HG03342 (cell line): ENCODE measurements at regions not wholly inside any gene's neighbourhood (a gene's known extent, or its start where the extent isn't known, plus 50 kb on each side); places are given as distances from the start of the nearest gene placed in this dataset.

ENCODE experiments used
- ATAC-seq: cut with Tn5 transposase; IDR thresholded peaks from one replicate; pipeline ENCODE4 v1.9.1; 2021; ENCODE audit warnings: mild to moderate bottlenecking, moderate library complexity; ENCODE audit not compliant: unreplicated experiment

- ATAC-seq = peak; percentile 52
These were observed 329.7 kb downstream of the FSIP2 start for GRCh38 chr2:186068139-186068801.

GRCh38 chr2:186069676-186070075 lies 331.1 kb downstream of the FSIP2 start:
- no peak for ATAC-seq

GRCh38 chr2:186085226-186085625 lies 346.6 kb downstream of the FSIP2 start:
- no peak for ATAC-seq

- no peak for ATAC-seq
These were observed 354.6 kb downstream of the FSIP2 start for GRCh38 chr2:186093174-186093573.

- ATAC-seq = no peak
These were observed 360.2 kb downstream of the FSIP2 start for GRCh38 chr2:186098821-186099220.

GRCh38 chr2:186099826-186100225 lies 361.2 kb downstream of the FSIP2 start:
- no peak for ATAC-seq

GRCh38 chr2:186100636-186101035 lies 362.0 kb downstream of the FSIP2 start:
- ATAC-seq = no peak

GRCh38 chr2:186101616-186102015 lies 363.0 kb downstream of the FSIP2 start:
- no peak for ATAC-seq

GRCh38 chr2:186103276-186103675 lies 364.7 kb downstream of the FSIP2 start:
- ATAC-seq = no peak

GRCh38 chr2:186105016-186105724 lies 366.6 kb downstream of the FSIP2 start:
- no peak for ATAC-seq

- no peak for ATAC-seq
These were observed 369.9 kb downstream of the FSIP2 start for GRCh38 chr2:186108470-186108869.

GRCh38 chr2:186113284-186113683 lies 372.8 kb upstream of the ZC3H15 start:
- no peak for ATAC-seq

- ATAC-seq = no peak
These were observed 360.9 kb upstream of the ZC3H15 start for GRCh38 chr2:186125156-186125555.

GRCh38 chr2:186125625-186126024 lies 360.4 kb upstream of the ZC3H15 start:
- no peak for ATAC-seq

GRCh38 chr2:186126181-186126580 lies 359.9 kb upstream of the ZC3H15 start:
- ATAC-seq = no peak

GRCh38 chr2:186129767-186130581 lies 356.1 kb upstream of the ZC3H15 start:
- ATAC-seq = no peak

- no peak for ATAC-seq
These were observed 355.1 kb upstream of the ZC3H15 start for GRCh38 chr2:186130748-186131641.

- no peak for ATAC-seq
These were observed 350.4 kb upstream of the ZC3H15 start for GRCh38 chr2:186135686-186136085.

- ATAC-seq = no peak
These were observed 349.2 kb upstream of the ZC3H15 start for GRCh38 chr2:186136860-186137259.

GRCh38 chr2:186138845-186139244 lies 347.2 kb upstream of the ZC3H15 start:
- ATAC-seq = no peak

GRCh38 chr2:186159101-186159500 lies 327.0 kb upstream of the ZC3H15 start:
- no peak for ATAC-seq
